GM13977 (cell line): ENCODE measurements at regions not wholly inside any gene's neighbourhood (a gene's known extent, or its start where the extent isn't known, plus 50 kb on each side); places are given as distances from the start of the nearest gene placed in this dataset.

Experiments used
- DNase-seq: peaks from one replicate; pipeline ENCODE4 v3.0.0; 2012; ENCODE audit warnings: low spot score
- in situ Hi-C: fragments of 300-500 bp; cut with MboI; formaldehyde crosslinking; loops from one replicate; pipeline ENCODE4 v1.12.0; 2022; ENCODE audit warnings: low sequenced_read_pairs, low pct_unique_long_range_greater_than_20kb, mixed read lengths, inconsistent platforms; ENCODE audit not compliant: unreplicated experiment
- TF ChIP-seq, protein P1 (sequence below): IDR thresholded peaks from 2 replicates; pipeline ENCODE4 v1.5.1; 2012; ENCODE audit warnings: mild to moderate bottlenecking, control low read depth; ENCODE audit not compliant: insufficient read depth; ENCODE audit errors: extremely low read depth, missing control alignments

DNA sequence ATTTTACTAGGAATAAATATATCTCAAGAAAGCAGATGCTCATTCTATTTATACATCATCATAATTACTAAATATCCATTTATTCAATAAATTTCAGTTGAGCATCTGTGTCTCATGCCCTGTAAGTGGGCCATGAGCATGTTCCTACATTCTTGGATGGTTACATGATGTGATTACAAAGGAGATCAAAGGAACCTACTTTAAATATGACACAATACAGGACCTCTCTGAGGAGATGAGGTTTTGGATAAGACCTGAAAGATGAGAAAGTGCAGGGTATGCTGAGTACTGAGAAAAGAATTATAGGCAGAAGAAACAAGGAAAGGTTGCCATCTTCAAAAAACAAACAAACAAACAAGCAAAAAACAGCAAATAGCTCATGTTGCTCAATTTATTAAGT lies 105.4 kb upstream of the CNTN1 start:
- TF ChIP-seq, protein P1, sequence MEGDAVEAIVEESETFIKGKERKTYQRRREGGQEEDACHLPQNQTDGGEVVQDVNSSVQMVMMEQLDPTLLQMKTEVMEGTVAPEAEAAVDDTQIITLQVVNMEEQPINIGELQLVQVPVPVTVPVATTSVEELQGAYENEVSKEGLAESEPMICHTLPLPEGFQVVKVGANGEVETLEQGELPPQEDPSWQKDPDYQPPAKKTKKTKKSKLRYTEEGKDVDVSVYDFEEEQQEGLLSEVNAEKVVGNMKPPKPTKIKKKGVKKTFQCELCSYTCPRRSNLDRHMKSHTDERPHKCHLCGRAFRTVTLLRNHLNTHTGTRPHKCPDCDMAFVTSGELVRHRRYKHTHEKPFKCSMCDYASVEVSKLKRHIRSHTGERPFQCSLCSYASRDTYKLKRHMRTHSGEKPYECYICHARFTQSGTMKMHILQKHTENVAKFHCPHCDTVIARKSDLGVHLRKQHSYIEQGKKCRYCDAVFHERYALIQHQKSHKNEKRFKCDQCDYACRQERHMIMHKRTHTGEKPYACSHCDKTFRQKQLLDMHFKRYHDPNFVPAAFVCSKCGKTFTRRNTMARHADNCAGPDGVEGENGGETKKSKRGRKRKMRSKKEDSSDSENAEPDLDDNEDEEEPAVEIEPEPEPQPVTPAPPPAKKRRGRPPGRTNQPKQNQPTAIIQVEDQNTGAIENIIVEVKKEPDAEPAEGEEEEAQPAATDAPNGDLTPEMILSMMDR: no peak
- in situ Hi-C loops: no loop called here
- no peak for DNase-seq

DNA sequence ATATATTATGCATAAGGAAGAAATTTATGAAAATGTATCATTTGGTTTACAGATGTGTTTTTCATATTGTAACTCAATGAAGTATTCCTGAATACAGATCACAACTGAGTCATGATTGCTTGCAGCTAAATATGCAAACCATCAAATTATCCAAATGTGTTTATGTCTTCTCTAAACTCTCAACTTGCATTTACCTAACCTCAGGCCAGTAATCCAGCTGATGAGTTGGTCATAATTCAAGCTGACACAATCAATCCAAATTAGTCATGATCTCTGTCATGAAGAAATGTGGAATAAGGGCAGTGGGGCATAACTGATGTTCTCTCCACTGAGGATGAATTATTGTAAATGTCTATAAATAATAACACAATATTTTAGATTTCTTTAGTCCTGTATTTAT lies 104.8 kb upstream of the CNTN1 start:
- TF ChIP-seq, protein P1: no peak
- in situ Hi-C loops: no loop called here
- no peak for DNase-seq

DNA sequence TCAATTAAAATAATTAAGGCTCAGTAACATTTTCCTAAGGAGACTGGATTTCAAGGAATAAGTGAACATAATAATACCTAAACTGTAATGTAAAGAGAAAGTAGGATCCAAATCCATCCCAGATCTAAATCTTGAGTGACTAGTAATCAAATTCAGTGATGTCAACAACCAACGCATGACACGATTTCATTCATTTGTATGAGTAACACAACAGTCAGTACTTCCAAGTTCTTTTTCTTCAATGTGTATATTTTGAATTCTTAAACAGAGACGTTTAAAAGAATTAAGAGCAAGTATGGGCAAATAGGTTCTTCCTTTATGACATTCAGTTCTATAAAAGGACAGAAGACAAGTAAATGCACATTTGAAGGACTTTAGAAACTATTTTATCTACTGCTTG lies 104.3 kb upstream of the CNTN1 start:
- no peak for DNase-seq
- in situ Hi-C loops: no loop called here
- TF ChIP-seq, protein P1: no peak

DNA sequence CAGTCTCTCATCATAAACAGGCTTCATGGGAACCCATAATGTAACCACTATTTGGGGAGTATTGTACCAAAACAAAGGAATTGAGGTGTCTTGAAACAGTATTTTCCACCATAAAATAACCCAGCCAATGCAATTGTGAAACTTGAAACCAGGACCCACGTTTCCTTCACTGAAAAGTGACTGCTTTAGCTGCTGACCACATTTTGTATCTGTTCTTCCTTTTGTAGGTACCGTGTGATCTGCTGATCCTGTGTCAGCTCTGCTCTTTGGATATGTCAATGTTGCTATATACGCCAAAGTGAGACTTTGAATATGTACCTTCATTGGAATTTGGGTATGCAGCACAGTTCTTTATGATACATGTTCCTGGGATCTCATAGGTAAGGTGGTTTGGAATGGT lies 95.1 kb upstream of the CNTN1 start:
- in situ Hi-C loops: no loop called here
- no peak for DNase-seq
- TF ChIP-seq, protein P1: no peak

DNA sequence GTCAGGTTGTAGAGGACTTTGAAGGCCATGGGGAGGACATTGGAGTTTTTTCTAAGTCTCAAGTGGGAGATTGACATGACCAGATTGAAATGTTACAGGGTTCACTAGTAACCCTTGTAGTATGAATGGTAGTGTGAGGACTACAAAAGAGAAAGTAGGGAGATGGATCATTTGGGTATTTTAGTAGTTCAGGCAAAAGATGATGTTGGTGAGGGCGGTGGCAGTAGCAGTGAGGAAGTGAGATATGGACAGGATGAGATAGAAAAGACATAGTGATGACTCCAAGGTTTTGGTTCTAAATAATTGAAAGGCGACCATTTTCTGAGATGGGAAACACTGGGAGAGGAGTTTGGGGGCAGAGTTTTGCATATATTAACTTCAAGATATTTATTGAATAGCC lies 94.2 kb upstream of the CNTN1 start:
- in situ Hi-C loops: no loop called here
- DNase-seq: no peak
- TF ChIP-seq, protein P1: no peak

DNA sequence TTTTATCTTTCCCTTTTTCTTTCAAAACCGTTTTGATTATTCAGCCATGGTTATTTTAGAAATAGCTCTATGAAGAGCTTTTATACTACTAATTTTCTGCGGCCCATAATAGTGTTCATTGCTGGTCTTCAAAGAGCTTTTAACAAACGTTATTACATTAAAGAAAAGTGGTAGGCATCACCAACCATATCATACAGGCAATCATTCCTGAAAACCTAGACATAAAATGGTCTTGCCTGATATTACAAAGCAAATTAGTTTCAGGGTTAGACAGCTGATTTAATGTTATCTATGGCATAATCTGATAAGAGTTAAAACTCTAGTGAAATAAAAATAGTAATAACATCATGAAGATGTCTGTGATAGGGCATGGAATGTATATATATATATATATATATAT lies 89.7 kb upstream of the CNTN1 start:
- no peak for DNase-seq
- in situ Hi-C loops: loop anchor here (25.0 kb wide), 1 partner anchor 310 kb away; no protein-coding TSS in a partner anchor
- TF ChIP-seq, protein P1: no peak

DNA sequence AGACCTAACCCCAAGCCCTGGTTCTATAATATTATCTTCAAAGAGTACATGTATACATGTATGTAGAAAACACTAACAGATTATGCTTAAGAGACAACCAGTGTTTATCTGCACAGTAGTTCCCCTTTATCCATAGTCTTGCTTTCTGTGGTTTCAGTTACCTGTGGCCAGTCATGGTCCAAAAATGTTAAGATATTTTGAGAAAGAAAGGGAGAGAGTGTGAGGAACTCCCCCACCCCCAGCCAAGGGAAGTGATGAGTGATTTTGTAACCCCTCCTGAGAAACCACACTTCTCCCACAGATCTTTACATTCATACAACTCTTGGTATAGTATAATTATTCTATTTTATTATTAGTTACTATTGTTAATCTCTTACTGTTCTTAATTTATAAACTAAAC lies 77.3 kb upstream of the CNTN1 start:
- DNase-seq: no peak
- TF ChIP-seq, protein P1: no peak
- in situ Hi-C loops: loop anchor here (25.0 kb wide), 1 partner anchor 297 kb away; no protein-coding TSS in a partner anchor
